Inflammatory macrophage treated with lipopolysaccharide for 1 hour (primary cell): ENCODE measurements at regions not wholly inside any gene's neighbourhood (a gene's known extent, or its start where the extent isn't known, plus 50 kb on each side); places are given as distances from the start of the nearest gene placed in this dataset.
A peak's percentile ranks its signal among the peaks of the same experiment; 100 is the strongest.

ENCODE experiments used
- DNase-seq, 2 donors: peaks; one replicate each; pipeline ENCODE4 v3.0.0-alpha.2; 2020 to 2022

DNA sequence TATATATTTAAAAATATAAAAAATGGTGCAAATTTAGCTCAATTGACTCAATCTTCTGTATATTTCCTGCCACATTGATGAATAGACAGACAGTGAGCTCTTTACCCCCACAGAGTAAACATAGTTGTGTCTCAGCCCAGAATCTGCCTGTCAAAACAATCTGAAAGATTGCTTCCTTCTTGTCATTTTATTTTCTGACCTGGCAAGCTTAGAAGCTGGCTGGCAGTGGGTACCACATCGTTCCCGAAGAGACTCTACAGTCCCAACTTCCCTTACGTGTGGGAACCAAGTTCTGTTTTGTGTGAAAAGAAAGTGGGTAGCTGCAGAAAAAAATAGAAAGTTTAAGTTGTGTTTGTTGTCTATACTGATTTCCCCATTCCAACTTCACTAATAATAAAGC lies 629.3 kb upstream of the NEGR1 start:
- DNase-seq: no peak

DNA sequence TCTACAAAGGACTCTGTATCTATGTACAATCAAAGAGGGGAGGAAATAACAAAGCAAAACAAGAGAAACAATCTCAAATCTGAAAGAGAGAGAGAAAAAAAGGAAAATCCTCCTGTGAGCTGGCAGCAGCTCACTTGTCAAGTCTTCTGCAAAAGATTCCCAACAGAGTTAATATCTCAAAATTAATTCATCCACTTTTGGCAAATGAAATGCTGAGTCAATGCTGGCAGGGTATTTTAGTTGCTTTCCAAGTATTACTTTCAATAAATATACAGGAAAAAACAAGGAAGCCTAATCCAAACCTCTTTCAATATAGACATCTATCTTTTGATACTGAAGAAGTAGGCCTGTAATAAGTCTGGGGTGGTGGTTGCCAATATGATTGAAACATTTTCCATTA lies 613.9 kb upstream of the NEGR1 start:
- no peak for DNase-seq

- no peak for DNase-seq
Measured at GRCh38 chr1:72892461-72892860, 610.1 kb upstream of the NEGR1 start.

- DNase-seq: no peak
Measured at GRCh38 chr1:72891976-72892375, 609.6 kb upstream of the NEGR1 start.

- no peak for DNase-seq
Measured at GRCh38 chr1:72885841-72886240, 603.5 kb upstream of the NEGR1 start.

- no peak for DNase-seq
Measured at GRCh38 chr1:72885017-72885416, 602.7 kb upstream of the NEGR1 start.

DNA sequence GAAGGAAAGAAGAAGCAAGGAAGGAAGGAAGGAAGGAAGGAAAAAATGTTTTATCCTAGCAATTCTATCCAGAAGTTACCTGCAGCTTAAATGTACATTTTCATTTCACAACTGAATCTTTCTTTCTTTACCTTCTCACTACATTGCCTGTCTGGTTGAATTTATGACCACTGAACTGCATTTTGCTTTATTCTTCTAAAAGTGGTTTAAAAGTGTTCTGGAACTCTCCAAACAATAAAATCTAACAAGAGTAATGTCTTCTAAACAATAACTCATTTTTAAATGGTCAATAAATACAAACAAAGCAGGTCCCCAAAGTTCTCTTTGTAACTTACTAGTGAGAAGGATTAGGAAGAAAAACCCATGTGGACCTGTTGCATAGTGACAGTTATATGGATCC lies 587.5 kb upstream of the NEGR1 start:
- DNase-seq: no peak

DNA sequence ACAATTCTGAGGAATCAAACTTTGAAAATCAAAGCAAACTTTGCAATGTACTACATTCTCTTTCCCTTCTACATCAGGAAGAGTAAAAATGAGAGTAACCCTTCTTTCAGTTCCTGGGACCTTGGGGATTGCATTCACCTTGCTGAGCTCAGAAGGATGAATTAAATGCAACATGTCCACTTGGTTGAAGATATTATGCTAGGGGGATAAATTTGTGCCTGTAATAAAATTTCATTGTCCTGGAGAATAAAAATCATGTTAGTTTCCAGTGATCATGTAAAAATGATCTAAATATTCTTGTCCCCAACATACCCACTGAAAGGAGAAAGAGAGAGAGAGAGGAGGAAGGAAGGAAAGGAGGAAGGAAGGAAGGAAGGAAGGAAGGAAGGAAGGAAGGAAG lies 587.1 kb upstream of the NEGR1 start:
- DNase-seq: no peak

DNA sequence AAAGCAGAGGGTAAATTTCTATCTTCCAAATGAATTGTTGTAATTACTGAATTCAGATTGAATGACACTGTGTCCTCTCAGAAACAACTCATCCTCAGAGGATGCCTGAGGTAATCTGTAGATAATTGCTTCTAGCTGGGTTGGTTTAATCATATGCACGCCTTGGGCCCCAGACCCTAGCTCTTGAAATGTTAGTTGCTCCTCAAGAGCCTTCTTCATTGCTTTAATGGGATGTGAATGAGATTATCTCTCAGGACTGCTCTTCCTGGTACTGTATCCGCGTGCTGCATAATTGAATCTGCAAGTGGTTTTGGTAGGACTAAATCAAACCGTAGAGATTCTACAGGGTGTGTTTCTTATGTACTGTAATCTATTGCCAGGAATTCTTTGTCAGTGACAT lies 569.3 kb upstream of the NEGR1 start:
- no peak for DNase-seq

DNA sequence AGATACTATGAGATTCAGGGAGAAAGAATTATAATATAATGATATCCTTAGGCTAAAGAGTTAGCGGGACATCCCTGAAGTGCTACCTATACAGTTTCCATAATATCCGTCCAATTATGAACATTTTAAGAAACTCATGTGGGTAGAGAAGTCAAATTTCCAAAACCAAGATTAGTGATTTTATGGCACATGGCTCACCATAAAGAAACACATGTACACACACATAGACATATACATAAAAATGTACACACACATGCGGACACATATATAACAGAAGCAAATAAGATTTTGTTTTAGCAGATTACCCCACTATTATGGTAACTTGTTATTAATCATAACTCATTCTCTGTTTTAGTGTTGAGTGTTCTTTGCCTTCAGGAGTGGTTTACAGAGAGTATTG lies 566.7 kb upstream of the NEGR1 start:
- DNase-seq: no peak

DNA sequence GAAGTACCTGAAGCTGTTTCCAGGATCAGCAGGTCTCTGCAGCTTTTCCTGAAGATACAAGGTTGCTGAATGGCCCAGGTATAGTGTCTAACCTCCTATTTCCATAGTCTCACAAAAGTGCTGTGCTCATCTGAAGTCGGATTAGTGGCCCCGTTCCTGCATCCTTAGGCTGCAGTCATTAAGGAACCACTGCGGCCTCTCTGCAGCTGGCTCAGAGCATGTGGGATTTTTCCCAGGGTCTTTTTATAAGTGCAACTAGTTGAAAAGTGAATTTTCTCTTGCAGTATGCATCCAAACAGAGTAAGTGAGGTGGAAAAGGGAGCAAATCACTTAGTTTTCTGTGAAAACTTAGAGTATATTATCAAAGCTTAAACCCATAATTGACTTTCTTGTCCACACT lies 565.3 kb upstream of the NEGR1 start:
- no peak for DNase-seq

DNA sequence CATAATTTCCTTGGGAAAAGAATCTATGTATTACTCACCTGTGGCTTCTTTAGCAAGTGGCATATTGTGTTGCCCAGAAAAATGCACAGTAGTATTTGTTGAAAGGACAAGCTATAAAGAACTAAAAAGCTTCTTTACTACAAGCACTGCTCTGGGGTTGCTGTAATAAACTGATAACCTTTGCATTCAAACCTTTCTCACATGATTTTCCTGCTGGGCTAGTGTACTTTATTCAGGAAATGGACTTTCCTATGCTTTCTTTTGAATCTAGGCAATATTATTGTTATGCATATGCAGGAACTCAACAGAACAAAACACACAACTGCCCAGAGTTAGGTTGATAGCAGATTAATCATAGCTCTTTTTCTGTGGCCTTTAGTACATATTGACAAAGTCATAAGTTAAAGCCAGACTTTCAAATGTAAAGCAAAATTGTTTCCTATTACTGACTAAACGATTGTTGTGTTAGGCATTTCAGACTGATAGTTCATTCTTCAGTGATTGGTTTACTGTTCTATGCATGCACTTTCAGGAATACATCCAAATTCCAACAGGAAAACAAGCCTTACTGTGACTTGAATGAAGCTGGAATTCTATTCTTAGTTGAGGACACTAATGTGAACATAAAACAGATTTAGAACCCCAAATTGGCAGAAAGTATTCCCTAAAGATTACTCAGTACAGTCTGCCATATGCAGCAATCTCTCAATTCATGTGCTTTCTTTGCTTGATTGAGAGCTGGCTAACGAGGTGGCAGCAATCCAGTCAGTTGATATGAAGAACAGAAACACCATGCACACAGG lies 564.3 kb upstream of the NEGR1 start:
- no peak for DNase-seq

DNA sequence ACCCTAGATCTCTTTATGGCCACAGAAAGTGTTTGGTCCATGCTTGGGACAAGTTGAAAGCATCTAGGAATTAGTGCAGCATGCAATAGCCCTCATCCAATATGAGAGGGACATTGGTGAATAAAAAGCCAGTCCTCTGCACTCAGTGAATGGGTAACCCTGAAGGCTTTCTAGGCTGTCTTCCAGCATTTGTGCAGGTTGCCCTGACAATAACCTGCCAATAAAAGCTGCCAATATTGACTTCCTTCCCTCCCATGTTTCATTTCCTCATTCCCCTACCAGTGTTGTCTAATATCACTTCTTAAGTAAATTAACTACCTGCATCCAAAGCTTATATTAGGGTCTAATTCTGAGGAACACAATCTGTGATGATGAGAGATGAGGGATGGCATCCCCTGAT lies 563.6 kb upstream of the NEGR1 start:
- DNase-seq: no peak

DNA sequence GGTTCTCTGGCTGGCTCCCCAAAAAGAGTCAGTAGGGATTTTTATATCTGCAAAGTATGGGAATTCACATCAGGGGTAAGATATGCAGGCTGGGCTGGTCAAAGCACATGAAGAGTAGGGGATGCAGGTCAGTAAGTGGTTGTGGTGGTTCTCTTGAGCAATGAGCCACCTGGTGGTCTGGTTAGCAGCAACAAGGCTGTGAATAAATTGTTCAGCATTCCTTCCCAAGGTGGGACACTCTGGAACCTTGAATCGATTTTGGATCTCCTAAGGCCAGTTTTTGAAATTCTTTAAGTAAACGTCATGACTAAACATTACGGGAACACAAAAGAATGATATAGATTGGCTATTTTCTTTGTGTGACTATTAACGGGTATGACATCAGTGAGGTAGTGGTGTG lies 563.0 kb upstream of the NEGR1 start:
- DNase-seq: no peak

DNA sequence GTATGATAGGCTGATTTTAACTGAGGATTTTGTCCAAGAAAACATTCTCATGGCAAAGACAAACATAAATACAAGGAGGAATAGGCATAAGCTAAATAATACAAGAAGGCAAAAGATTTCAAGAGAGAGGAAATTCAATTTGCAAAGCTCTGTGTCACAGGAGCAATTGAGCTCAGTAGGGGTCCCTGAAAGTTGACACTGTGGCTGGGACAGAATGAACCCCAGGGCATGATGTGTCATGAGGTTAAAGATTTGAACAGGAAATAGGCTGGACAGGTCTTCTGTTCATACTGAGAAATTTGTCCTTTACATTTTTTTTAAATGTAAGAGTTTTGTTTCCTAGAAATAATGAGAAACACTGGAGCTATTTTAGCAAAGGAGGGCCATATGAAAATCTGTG lies 555.4 kb upstream of the NEGR1 start:
- DNase-seq: no peak

DNA sequence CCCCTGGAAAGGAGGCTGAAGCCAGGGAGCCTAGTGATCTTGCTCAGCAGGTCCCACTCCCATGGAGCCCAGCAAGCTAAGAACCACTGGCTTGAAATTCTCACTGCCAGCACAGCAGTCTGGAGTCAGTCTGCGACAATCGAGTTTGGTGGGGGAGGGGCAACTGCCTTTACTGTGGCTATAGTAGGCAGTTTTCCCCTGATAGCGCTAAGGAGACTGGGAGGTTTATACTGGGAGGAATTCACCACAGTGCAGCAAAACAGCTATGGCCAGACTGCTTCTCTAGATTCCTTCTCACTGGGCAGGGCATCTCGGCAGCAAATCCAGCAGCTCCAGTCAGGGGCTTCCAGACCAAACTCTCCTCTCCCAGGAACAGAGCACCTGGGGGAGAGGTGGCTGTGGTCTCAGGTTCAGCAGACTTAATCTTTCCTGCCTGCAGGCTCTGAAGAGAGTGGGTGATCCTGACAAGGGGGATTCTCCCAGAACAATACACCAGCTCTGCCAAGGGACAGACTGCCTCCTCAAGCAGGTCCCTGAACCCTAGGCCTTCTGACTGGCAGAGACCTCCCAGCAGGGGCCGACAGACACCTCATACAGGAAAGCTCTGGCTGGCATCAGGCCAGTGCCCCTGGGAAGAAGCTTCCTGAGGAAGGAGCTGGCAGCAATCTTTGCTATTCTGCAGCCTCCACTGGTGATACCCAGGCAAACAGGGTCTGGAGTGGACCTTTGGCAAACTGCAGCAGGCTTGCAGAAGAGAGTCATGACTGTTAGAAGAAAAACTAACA lies 548.5 kb upstream of the NEGR1 start:
- no peak for DNase-seq

GRCh38 chr1:72827278-72827677 lies 544.9 kb upstream of the NEGR1 start:
- peak; percentile 3 to 20 for DNase-seq

DNA sequence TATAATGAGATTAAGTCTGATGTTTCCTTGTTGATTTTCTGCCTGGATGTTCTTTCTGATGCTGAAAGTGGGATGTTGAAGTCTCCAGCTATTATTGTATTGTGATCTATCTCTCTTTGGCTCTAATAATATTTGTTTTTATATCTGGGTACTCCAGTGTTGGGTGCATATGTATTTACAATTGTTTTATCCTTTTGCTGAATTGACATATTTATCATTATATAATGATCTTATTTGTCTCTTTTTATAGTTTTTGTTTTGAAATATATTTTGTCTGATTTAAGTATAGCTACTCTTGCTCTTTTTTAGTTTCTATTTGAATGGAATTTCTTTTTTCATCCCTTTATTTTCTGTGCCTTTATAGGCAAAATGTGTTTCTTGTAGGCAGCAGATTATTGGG lies 522.2 kb upstream of the NEGR1 start:
- no peak for DNase-seq

- no peak for DNase-seq
Measured at GRCh38 chr1:72781038-72781437, 498.7 kb upstream of the NEGR1 start.

GRCh38 chr1:72780212-72780611 lies 497.9 kb upstream of the NEGR1 start:
- no peak for DNase-seq

DNA sequence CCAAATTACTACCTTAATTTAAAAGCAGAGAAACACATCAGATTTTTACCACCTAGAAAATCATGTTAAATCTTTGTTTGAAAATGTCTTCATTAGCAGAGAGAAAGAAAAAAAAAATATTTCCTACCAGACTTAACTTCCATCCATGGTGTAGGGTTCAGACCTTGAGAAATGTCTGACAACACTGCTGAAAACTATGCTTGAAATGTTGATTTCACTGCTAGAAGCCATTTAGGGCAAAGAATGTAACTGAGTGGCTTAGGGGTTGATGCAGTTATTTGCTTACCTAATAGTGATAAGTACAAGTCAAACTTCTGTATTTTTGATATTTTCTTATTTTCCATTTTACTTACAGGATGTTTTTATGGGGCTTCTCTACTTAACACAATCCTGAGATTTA lies 495.6 kb upstream of the NEGR1 start:
- no peak for DNase-seq

- no peak for DNase-seq
Measured at GRCh38 chr1:72763481-72763880, 481.1 kb upstream of the NEGR1 start.

GRCh38 chr1:72759486-72759885 lies 477.1 kb upstream of the NEGR1 start:
- DNase-seq: no peak

GRCh38 chr1:72757843-72758242 lies 475.5 kb upstream of the NEGR1 start:
- no peak for DNase-seq

DNA sequence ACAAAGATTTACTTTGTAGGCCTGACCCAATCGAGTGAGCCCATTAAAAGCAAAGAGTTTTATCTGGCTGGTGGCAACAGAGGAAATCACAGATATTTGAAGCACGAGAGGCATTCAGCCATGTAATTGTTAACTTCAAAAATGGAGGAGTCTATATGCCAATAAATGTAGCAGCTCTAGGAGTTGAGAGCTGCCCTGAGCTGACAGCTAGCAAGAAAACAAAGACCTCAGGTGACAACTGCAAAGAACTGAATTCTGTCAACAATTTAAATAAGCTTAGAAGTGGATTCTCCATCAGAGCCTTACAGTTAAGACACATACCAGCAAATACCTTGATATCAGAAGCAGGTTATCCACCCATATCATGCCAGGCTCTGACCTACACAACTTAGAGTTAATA lies 463.1 kb upstream of the NEGR1 start:
- no peak for DNase-seq
